NB4 (cell line): ENCODE measurements at regions not wholly inside any gene's neighbourhood (a gene's known extent, or its start where the extent isn't known, plus 50 kb on each side); places are given as distances from the start of the nearest gene placed in this dataset.

Experiments used
- CTCF ChIP-seq: IDR thresholded peaks from one replicate; pipeline ENCODE4 v1.5.1; 2012; ENCODE audit warnings: low read depth, low read length
- MAX ChIP-seq: IDR thresholded peaks from 2 replicates; pipeline ENCODE4 v1.6.1; 2011; ENCODE audit warnings: low read depth, low read length
- POLR2A ChIP-seq: IDR thresholded peaks from 2 replicates; pipeline ENCODE4 v1.6.1; 2011; ENCODE audit warnings: mild to moderate bottlenecking; ENCODE audit not compliant: insufficient read length; ENCODE audit errors: extremely low read depth

GRCh38 chr2:225998116-225998515, 598.6 kb downstream of the NYAP2 start:
- no peak for TF ChIP-seq CTCF
- no peak for TF ChIP-seq MAX
- no peak for TF ChIP-seq POLR2A
